SK-N-SH treated with all-trans-retinoic acid at 6 μM for 48 hours (cell line): ENCODE measurements at regions not wholly inside any gene's neighbourhood (a gene's known extent, or its start where the extent isn't known, plus 50 kb on each side); places are given as distances from the start of the nearest gene placed in this dataset.

Source experiments
- ATAC-seq: fragments of 200-7000 bp; cut with Tn5 transposase; 3 replicates; pipeline ENCODE4 v1.9.1; 2020; ENCODE audit warnings: mild to moderate bottlenecking, moderate library complexity
- ARNTL ChIP-seq: fragments of 450-650 bp; formaldehyde crosslinking; IDR thresholded peaks from 2 replicates; pipeline ENCODE4 v1.5.0; 2020; ENCODE audit warnings: low read depth, mild to moderate bottlenecking, moderate library complexity, borderline replicate concordance
- BACH2 ChIP-seq: fragments of 250-450 bp; sonication (Bioruptor Pico); IDR thresholded peaks from 2 replicates; pipeline ENCODE4 v1.9.0; 2021; ENCODE audit warnings: mild to moderate bottlenecking, borderline replicate concordance
- CREB5 ChIP-seq: fragments of 250-450 bp; sonication (Bioruptor Pico); IDR thresholded peaks from 2 replicates; pipeline ENCODE4 v1.5.1; 2020; ENCODE audit warnings: low read depth, mild to moderate bottlenecking, moderate library complexity
- CSDC2 ChIP-seq: fragments of 250-450 bp; sonication (Bioruptor Pico); IDR thresholded peaks from 2 replicates; pipeline ENCODE4 v1.5.0; 2020; ENCODE audit warnings: mild to moderate bottlenecking, moderate library complexity
- CSRNP3 ChIP-seq: fragments of 250-450 bp; sonication (Bioruptor Pico); IDR thresholded peaks from 2 replicates; pipeline ENCODE4 v1.5.1; 2021; ENCODE audit warnings: mild to moderate bottlenecking, moderate library complexity
- ESRRG ChIP-seq: fragments of 250-450 bp; sonication (Bioruptor Pico); IDR thresholded peaks from 2 replicates; pipeline ENCODE4 v1.6.1; 2021; ENCODE audit warnings: mild to moderate bottlenecking
- GLIS3 ChIP-seq: fragments of 250-450 bp; sonication (Bioruptor Pico); IDR thresholded peaks from 2 replicates; pipeline ENCODE4 v1.5.0; 2020; ENCODE audit warnings: mild to moderate bottlenecking, moderate library complexity
- ISL1 ChIP-seq: fragments of 250-450 bp; sonication (Bioruptor Pico); IDR thresholded peaks from 2 replicates; pipeline ENCODE4 v2.1.2; 2022; ENCODE audit warnings: mild to moderate bottlenecking, moderate library complexity
- OSR1 ChIP-seq: fragments of 250-450 bp; sonication (Bioruptor Pico); IDR thresholded peaks from 2 replicates; pipeline ENCODE4 v1.8.0; 2022; ENCODE audit warnings: moderate library complexity, mild to moderate bottlenecking, inconsistent platforms
- PPARA ChIP-seq: fragments of 250-450 bp; sonication (Bioruptor Pico); IDR thresholded peaks from 2 replicates; pipeline ENCODE4 v1.5.0; 2020; ENCODE audit warnings: mild to moderate bottlenecking, borderline replicate concordance
- RARB ChIP-seq: fragments of 250-450 bp; sonication (Bioruptor Pico); IDR thresholded peaks from 2 replicates; pipeline ENCODE4 v1.8.0; 2021; ENCODE audit warnings: mild to moderate bottlenecking, moderate library complexity
- TOX ChIP-seq: fragments of 250-450 bp; sonication (Bioruptor Pico); IDR thresholded peaks from 2 replicates; pipeline ENCODE4 v1.8.0; 2021; ENCODE audit warnings: mild to moderate bottlenecking, moderate library complexity, borderline replicate concordance
- TSHZ2 ChIP-seq: fragments of 250-450 bp; sonication (Bioruptor Pico); IDR thresholded peaks from 2 replicates; pipeline ENCODE4 v1.5.0; 2020; ENCODE audit warnings: mild to moderate bottlenecking, moderate library complexity
- ZC3H10 ChIP-seq: fragments of 250-450 bp; sonication (Bioruptor Pico); IDR thresholded peaks from 2 replicates; pipeline ENCODE4 v1.5.1; 2021; ENCODE audit warnings: mild to moderate bottlenecking, moderate library complexity
- ZFP3 ChIP-seq: fragments of 250-450 bp; sonication (Bioruptor Pico); IDR thresholded peaks from 2 replicates; pipeline ENCODE4 v1.5.0; 2020; ENCODE audit warnings: mild to moderate bottlenecking, moderate library complexity
- ZNF565 ChIP-seq: fragments of 450-650 bp; formaldehyde crosslinking; conservative IDR thresholded peaks from 2 replicates; pipeline ENCODE4 v1.5.0; 2020; ENCODE audit warnings: low read depth, mild to moderate bottlenecking, moderate library complexity
- ZNF8 ChIP-seq: fragments of 450-650 bp; formaldehyde crosslinking; IDR thresholded peaks from 2 replicates; pipeline ENCODE4 v1.5.0; 2020; ENCODE audit warnings: mild to moderate bottlenecking, moderate library complexity

GRCh38 chr2:240212425-240213225 lies 72.2 kb upstream of the OTOS start:
- TF ChIP-seq CSRNP3 (CRISPR knock-in tag): no peak
- TF ChIP-seq ZC3H10 (CRISPR knock-in tag): no peak
- TF ChIP-seq TSHZ2 (CRISPR knock-in tag): no peak
- ATAC-seq: no peak

- ATAC-seq: no peak
Measured at GRCh38 chr2:240213226-240213475, 72.7 kb upstream of the OTOS start.

More at GRCh38 chr2:240213226-240213475, 72.7 kb upstream of the OTOS start:
- TF ChIP-seq TOX (no peak), OSR1 (CRISPR knock-in tag) (no peak), ZNF8 (CRISPR knock-in tag) (no peak), ZC3H10 (CRISPR knock-in tag) (no peak), ESRRG (CRISPR knock-in tag) (no peak), PPARA (CRISPR knock-in tag) (no peak), CSRNP3 (CRISPR knock-in tag) (no peak), CSDC2 (CRISPR knock-in tag) (no peak), GLIS3 (CRISPR knock-in tag) (no peak), BACH2 (no peak), TSHZ2 (CRISPR knock-in tag) (no peak), ZNF565 (CRISPR knock-in tag) (no peak), RARB (CRISPR knock-in tag) (no peak), ISL1 (CRISPR knock-in tag) (no peak), ARNTL (CRISPR knock-in tag) (no peak), CREB5 (CRISPR knock-in tag) (no peak), ZFP3 (CRISPR knock-in tag) (no peak)
